Ammon's horn (tissue), 1 donor: ENCODE measurements at regions not wholly inside any gene's neighbourhood (a gene's known extent, or its start where the extent isn't known, plus 50 kb on each side); places are given as distances from the start of the nearest gene placed in this dataset.

ENCODE experiments used
- DNase-seq: peaks from one replicate; pipeline ENCODE4 v3.0.0-alpha.2; 2016; ENCODE audit warnings: low spot score

DNA sequence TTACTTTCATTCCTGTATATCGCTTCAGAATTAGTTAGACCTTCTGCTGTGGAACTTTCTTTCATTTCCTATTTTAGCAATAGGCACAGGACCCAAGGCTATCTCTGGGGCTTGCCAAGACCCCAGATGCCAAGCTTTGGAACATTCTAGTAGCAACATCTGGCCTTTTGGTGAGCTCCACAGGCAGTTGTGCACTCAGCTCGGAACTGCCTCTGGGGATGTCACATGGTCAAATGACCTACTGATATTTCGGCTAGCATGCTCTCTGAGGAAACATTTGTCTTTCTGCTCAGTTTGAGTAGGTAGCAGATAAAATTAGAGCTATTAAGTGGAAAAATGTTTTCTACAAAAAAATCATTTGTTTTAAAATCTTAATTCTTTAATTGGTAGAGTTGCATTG lies 76.6 kb upstream of the ITGA4 start:
- DNase-seq, result no peak

DNA sequence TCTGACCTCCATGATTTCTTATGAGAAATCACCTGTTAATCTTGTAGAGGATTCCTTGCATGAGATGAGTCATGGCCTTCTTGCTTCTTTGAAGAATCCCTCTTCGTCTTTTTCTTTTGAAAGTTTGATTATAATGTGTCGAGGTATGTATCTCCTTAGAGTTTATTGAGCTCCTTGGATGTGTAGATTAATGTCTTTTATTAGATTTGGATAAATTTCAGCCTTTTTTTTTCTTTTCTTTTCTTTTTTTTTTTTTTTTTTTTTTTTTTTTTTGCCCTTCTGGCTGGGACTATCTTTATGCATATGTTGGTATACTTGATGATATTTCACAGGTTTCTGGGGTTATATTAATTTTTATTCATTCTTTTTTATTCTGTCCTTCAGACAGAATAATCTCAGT lies 72.3 kb upstream of the ITGA4 start:
- no peak for DNase-seq

DNA sequence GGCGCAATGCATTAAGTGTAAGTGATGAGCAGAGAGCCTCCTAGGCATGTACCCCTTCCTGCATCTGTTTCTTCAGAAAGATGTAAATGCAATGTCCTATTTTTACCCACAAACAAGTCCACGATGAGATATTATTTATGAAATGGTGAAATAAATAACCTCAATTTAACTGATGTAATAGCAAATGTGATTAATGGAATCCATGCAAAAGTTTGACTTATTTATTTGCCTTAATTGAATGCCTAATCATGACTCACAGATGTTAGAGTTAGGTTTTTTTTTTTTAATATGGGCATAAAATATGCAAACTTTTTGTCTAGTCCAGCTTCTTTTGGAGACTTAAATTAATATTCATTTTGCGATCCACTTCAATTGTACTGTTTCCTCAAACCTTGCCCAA lies 67.7 kb upstream of the ITGA4 start:
- DNase-seq, result no peak

DNA sequence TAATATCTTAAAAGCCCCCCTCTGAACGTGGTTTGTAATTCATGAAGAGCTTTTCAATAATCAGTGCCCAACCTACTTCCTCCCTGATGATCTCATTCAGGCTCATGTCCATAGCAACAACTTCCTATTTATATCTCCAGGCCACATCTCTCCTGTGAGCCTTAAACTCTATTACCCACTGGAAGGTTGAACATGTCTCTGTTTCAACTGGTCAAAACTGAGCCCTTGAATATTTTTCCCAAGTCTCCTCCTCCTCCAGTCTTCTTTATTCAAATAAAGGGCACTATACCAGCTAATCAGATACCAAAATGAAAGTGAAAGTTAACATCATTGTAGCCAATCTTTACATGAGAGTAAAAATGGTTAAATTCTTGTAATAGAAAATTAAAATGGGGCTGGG lies 63.7 kb upstream of the ITGA4 start:
- no peak for DNase-seq

DNA sequence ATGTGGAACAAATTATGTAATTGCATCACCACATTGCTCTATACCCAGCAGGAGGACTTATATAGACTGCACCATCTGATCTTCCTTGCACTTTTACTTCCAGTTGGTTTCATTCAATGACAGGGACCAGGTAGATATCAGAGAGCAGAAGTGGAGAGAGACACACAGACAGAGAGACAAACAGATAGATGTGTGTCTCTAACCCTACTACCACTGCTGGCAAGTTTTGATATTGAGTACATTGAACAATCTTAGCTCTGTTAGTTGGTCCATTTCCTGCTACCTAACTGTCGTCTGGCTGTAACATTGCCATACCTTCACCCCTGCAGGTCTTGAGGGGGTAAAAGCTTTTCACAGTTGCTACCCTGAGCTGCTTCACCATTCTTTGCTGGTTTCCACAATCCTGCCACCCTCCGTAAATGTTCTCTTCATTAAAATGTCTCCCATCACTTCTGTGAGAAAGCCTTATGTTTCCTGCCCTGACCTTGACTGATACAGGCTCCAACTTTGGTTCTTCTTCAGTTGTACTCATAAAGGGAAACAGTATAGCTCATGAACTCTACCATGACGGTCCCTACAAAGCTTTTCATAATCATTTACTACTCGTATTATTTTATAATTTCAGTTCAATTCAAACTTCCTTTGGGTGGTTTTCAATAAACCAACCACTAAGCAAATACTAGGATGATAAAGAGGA lies 62.3 kb upstream of the ITGA4 start:
- no peak for DNase-seq

DNA sequence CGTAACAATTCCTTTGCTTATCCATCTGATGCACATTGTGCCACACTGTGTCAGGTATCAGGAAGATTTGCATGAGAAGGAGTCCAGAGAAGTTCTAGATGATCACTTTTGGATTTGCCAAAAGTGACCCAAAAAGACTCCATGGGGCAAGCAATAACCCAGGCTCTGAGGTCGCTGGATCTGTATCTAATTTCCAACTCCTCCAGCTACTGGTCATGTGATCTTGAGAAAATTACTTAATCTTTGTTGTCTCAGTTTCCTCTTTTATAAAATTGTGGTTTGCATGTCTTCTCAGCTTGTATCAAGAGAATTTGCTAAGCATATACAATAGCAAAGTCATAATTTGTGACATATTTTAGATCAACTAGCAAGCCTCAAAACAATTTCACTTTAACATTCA lies 61.3 kb upstream of the ITGA4 start:
- no peak for DNase-seq

DNA sequence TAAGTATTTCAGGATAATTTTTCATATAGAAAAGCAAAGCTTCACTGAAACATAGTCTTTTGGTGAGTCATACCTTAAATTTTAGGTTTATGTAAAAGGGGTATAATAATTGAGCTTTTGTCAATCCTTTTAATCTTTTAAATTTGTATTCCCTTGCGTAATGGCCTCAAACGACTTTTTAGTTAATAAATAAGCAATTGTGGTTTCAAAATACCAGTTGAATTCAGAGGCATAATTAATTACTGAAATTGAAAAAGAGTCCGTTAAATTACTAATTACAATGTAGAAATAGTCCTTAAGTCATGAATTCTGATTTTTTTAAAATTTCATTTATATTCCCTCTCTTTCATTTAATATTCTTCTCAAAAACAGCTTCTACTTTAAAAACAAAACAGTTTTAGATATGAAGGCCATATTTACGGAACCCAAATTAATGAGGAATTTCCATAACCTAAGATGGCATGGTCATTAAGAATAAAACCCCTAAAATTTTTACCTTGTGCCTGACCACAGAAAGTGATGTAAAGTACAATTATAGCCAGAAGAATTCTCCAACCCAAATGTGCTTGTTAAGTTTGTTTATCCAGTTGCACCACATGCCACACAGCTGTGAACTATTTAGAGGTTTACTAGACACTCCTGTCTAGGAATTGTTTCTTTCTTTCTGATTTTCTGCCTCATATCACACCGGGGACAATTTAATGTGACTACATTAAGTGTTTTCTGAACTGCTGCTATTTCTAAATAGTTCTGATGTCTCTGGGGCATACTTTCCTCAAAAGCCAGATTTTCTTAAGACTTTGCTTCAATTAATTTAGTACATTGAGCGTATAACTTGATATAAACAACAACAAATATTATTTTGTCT lies 60.7 kb upstream of the ITGA4 start:
- DNase-seq, result no peak

DNA sequence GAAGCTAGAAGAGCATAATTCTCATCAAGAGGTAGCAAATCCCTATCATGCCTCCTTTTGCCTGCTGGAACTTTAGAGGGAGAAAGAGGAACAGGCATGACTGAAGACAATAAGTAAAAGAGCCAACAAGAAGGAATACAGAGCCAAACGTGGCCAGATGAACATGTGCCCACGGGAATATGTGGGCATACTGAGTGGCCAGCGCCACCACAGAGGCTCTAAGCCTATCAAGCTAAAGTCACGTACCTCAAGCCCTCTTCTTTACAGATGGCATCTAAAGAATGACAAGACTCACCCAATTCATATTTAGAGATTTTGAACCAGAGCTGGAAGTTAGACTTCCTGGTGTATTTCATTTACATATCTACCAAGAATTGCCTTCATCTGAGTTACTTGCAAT lies 59.9 kb upstream of the ITGA4 start:
- no peak for DNase-seq

DNA sequence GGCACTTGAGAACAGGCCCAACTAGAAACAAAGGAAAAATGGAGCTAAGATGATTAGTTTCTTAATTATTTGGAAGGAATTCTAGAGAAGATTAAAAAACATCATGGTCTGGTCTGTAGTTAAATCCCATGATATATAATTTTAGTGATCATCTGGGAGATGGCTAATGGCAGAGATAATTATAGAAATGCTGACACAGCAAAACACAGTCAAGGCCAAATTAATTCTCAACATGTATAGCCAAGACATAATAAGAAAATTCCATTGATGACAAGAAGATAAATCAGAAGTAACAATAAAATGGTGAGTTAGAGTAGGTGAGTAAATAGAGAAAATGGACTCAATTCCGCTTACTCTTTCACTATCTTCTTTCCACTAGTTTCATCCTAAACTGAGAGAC lies 59.2 kb upstream of the ITGA4 start:
- no peak for DNase-seq

DNA sequence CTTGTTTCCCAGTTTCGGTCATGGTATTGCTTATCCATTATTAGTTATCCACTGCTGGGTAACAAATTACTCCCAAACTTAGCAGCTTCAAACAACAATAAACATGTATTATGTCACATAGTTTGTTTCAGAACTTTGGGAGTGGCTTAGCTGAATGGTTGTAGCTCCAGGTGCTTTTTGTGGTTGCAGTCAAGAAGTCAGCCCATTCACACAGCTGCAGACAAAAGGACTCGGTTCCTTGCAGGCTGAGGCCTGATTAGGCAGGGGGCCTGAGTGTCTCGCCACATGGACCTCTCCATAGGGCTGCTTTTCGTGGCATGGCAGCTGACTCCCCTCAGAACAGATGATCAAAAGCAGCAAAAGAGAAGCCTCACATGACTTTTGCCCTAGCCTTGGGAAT lies 58.2 kb upstream of the ITGA4 start:
- DNase-seq, result no peak

DNA sequence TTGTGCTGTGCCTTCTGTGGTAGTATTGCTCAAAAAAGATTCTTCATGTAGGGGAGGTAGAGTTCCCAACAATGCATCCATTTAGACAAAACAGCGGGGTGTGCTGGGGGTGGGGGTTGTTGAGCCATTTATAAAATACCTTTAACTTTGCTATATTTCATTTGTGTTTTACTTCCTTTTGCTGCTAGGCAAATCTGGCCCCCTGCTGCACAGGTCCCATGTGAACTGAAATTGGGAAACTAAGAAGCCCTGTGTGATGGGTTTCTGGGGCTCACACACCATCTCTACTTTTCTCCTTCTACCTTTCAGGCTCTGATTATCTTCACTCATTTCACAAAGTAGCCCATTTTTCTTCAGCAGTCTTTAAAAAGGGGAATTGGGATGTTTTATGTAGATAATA lies 52.7 kb upstream of the ITGA4 start:
- DNase-seq, result no peak

DNA sequence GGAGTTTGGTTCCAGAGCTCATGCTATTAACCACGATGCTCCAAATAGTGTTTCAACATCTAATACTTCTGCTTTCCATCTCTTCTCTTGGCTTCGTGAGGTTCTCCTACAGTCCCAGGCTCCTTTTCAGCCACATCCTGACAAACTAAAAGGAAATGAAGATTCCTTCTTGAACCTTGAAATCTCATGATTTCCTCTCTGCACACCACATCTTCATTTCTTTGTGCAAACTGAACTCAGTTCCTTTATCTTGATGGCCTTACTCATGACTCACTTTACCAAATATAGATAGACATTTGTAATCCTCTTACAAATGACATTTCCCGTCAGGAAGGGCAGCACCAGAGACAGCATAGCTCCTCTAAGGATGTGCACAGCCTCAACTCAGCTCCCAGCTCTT lies 50.0 kb upstream of the ITGA4 start:
- DNase-seq, result no peak
